Skin epidermis (tissue), 12 donors: ENCODE measurements at regions not wholly inside any gene's neighbourhood (a gene's known extent, or its start where the extent isn't known, plus 50 kb on each side); places are given as distances from the start of the nearest gene placed in this dataset.
A peak's percentile ranks its signal among the peaks of the same experiment; 100 is the strongest.
"Not testable (repeated sequence)": the region's sequence is repeated elsewhere in the genome, so short reads cannot be mapped to it uniquely, and the experiment has no call there.

Source experiments
- H3K27ac ChIP-seq, 21 experiments: fragments of 200-600 bp; sonication (generic) in 11 of 21; one replicate each; pipeline ENCODE4 v1.5.0; 2020; ENCODE audit warnings: mild to moderate bottlenecking in 3 of 21, inconsistent platforms in 2 of 21, moderate library complexity in 2 of 21
- H3K4me3 ChIP-seq, 7 experiments: fragments of 200-600 bp; sonication (generic) in 2 of 7; one replicate each; pipeline ENCODE4 v1.5.0; 2020; ENCODE audit warnings: inconsistent platforms in 2 of 7, mild to moderate bottlenecking in 2 of 7, moderate library complexity in 1 of 7

GRCh38 chr7:66413379-66414114, 208.4 kb downstream of the TPST1 start:
- peak overlapping the region; percentile 20 to 38 (median 29) for H3K4me3 ChIP-seq
- peak overlapping the region in 4 of 21 experiments; percentile 6 to 50 (median 24) for H3K27ac ChIP-seq

- no peak overlapping the region for H3K27ac ChIP-seq
Measured at GRCh38 chr7:66415659-66416265, 210.6 kb downstream of the TPST1 start.

DNA sequence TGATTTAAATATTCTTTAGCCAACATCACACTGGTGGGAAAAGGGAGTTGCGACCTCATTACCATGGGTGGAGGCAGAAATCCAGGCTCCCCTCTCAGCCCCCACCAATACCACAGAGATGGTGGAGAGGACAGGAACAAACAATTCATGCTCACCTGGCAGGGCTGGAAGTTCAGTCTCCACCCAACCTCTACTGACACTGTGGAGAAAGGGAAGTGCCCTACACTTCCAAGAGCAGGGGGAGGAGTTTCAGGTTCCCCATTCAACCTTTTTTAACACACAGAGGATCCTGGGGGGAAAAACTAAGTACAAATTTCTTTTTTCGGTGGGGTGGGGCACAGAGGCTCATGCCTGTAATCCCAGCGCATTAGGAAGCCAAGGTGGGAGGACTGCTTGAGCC, 210.1 kb upstream of the KCTD7 start:
- H3K4me3 ChIP-seq = no peak overlapping the region
- no peak overlapping the region for H3K27ac ChIP-seq

More at GRCh38 chr7:66415659-66416265, 210.6 kb downstream of the TPST1 start:
- H3K4me3 ChIP-seq = no peak overlapping the region

- Histone ChIP-seq H3K27ac (no peak overlapping the region), H3K4me3 (no peak overlapping the region)
Measured at GRCh38 chr7:66419210-66419609, 209.5 kb upstream of the KCTD7 start.

- H3K27ac ChIP-seq = no peak overlapping the region
- H3K4me3 ChIP-seq = no peak overlapping the region
Measured at GRCh38 chr7:66421830-66422475, 206.7 kb upstream of the KCTD7 start.

- no peak overlapping the region for H3K4me3 ChIP-seq
- H3K27ac ChIP-seq = no peak overlapping the region
Measured at GRCh38 chr7:66423729-66424128, 205.0 kb upstream of the KCTD7 start.

GRCh38 chr7:66426332-66426731, 202.3 kb upstream of the KCTD7 start:
- Histone ChIP-seq H3K27ac (no peak overlapping the region), H3K4me3 (no peak overlapping the region)

GRCh38 chr7:66426996-66427395, 201.7 kb upstream of the KCTD7 start:
- Histone ChIP-seq H3K4me3 (no peak overlapping the region), H3K27ac (no peak overlapping the region)

DNA sequence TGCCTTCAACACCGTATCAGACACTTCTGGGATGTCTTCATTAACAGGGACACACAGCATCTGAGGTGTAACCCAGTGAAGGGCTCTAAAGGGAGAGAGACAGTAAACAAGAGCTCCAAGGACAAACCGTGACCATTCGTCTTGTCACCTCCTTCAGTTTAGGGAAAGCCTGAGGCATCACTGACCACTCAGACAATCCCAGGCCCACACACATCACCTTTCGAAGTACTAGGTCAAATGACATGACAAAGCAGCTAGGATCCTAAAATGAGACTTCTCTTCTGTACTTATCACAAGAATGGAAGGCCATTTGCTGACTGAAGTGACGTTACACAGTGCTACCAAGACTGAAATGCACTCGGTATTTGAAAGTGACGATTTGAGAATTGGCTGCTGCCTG, 200.7 kb upstream of the KCTD7 start:
- H3K27ac ChIP-seq = no peak overlapping the region
- H3K4me3 ChIP-seq = no peak overlapping the region

DNA sequence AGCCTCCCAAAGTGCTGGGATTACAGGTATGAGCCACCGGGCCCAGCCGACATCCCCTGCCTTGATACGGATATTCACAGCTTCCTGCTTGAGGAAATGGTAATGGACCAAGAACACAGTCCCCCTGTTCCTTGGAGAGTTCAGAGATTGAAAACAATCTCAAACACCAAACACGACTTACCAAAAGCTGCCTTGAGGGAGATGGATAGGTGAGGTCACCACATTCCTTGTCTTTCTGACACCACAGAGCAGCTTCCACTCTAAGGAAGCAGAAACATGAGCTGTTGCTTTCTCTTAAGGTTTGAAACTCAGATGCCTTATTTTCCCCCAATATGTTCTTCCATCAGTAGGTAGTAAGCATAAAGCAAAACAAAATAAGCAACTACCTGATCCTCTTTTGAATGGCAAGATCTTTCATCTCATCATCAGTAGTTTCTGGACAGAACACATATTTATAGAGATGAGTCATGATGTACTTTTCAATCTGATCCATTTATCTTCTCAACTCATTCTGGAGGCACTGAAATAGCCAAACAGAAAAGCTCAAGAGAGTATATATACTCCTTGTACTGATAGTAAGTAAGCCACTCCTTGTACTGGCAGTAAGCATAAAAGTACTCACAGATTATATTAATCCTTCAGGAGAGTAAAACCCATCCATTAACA, 199.1 kb upstream of the KCTD7 start:
- H3K4me3 ChIP-seq = no peak overlapping the region

DNA sequence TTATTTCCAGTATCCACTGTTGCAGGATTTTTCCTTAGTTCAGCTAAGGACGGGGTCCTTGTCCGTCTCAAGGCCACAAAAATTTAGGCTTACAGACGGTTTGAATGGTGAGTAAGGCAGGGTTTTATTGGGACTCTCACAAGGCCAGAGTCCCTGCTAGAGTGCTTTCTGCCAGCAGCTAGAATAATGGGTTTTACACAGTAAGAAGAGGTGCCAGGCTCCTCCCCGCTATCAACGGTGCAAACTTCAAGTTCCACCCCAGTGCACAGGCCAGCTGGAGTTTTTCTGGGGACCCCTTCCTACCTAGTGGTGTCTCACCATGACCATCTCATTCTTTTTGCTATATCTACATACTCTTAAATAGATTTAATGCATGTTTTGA, 198.5 kb upstream of the KCTD7 start:
- Histone ChIP-seq H3K27ac (no peak overlapping the region), H3K4me3 (no peak overlapping the region)

More for the DNA sequence above, 199.1 kb upstream of the KCTD7 start:
- no peak overlapping the region for H3K27ac ChIP-seq

DNA sequence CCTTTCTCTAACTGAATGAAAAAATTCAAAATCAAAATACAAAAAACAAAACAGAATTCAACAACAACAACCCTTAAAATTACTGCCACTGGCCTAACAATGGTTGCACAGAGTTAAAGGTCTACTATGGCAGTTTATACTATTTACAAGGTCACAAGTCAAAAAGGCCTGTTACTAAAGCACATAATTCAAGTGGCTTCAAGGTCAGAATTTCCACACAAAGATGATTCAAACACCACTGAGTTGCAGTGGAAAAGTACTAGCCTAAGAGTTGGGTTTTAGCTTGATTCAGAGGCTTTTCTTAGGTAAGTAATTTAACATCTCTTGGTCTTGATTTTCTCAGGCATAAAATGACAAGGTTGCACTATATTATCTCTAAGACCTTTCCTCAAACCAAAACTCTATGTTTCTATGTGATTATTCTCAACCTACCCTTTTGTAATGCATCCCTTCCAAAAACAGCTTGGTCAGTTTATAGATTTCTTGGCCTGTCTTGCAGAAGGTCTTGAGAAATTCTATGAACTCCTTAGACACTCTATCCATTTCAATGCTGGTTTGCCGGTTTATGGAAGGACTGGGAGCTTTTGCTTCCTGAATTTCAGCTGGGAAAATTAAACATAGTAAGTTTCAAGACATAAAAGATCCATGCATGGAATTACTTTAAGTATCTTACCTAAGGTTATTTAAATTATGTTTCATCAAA, 189.8 kb upstream of the KCTD7 start:
- H3K4me3 ChIP-seq, H3K27ac ChIP-seq: not testable (repeated sequence)

- no peak overlapping the region for H3K4me3 ChIP-seq
- H3K27ac ChIP-seq = no peak overlapping the region
Measured at GRCh38 chr7:66442385-66442784, 186.3 kb upstream of the KCTD7 start.

GRCh38 chr7:66443946-66444345, 184.7 kb upstream of the KCTD7 start:
- no peak overlapping the region for H3K4me3 ChIP-seq
- H3K27ac ChIP-seq = no peak overlapping the region

DNA sequence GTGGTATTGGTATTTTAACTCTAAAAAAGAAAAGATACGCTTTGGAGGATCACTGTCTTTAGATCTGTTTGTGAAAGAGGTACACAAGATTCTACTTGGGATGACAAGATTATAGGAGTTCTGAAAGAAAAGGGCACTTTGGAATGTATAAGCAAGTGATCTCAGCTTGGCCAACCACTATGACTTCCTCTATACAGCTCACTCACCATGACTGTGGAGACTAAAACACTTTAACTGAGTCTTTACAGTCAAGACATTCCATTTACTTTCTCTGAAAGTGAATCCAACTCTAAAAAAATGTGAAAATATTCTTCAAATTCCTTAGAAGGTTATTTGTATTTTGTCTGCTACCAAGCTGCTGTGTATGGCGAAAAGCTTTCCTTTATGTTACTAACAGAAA, 181.7 kb upstream of the KCTD7 start:
- H3K4me3 ChIP-seq, H3K27ac ChIP-seq: not testable (repeated sequence)

- H3K4me3 ChIP-seq = not testable (repeated sequence)
Measured at GRCh38 chr7:66450814-66451213, 177.9 kb upstream of the KCTD7 start.

GRCh38 chr7:66451713-66452112, 177.0 kb upstream of the KCTD7 start:
- not testable (repeated sequence) for H3K27ac ChIP-seq, H3K4me3 ChIP-seq

More at GRCh38 chr7:66450814-66451213, 177.9 kb upstream of the KCTD7 start:
- not testable (repeated sequence) for H3K27ac ChIP-seq

DNA sequence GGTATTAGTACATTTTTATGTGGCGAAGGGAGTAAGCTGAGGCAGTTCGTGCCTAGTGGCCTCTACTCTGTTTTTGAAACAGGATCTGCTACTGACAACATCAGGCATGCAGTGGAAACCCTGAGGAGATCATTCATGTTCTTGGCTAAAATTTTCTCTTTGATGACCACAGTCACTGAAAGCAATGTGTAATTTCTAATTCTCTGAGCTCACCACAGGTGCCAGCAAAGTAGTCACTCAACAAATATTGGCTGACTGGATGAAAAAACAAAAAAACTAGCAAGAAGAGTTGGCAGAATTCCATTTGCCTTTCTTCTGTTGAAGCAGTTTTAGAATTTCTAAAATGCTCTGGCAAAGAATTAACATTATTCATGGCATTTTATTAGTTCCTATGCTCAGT, 176.5 kb upstream of the KCTD7 start:
- Histone ChIP-seq H3K4me3 (no peak overlapping the region), H3K27ac (no peak overlapping the region)

- Histone ChIP-seq H3K4me3 (no peak overlapping the region), H3K27ac (no peak overlapping the region)
Measured at GRCh38 chr7:66453340-66453739, 175.3 kb upstream of the KCTD7 start.
